NCI-H2081 treated with DMSO at 0.1 percent for 48 hours (cell line): ENCODE measurements at regions not wholly inside any gene's neighbourhood (a gene's known extent, or its start where the extent isn't known, plus 50 kb on each side); places are given as distances from the start of the nearest gene placed in this dataset.

ENCODE experiments used
- DNase-seq: peaks from one replicate; lab custom pipeline; 2025; lab: John Stamatoyannopoulos, UW

GRCh38 chr10:130430852-130431704 is 294.9 kb downstream of the GLRX3 start:
- DNase-seq, result no peak

- DNase-seq, result no peak
Measured at GRCh38 chr10:130432271-130432670, 296.1 kb downstream of the GLRX3 start.

GRCh38 chr10:130432850-130433249 is 296.7 kb downstream of the GLRX3 start:
- DNase-seq, result no peak

- no peak for DNase-seq
Measured at GRCh38 chr10:130434446-130435385, 298.5 kb downstream of the GLRX3 start.

- no peak for DNase-seq
Measured at GRCh38 chr10:130435961-130436360, 299.8 kb downstream of the GLRX3 start.

GRCh38 chr10:130438861-130439260 is 302.7 kb downstream of the GLRX3 start:
- DNase-seq, result no peak

- DNase-seq, result no peak
Measured at GRCh38 chr10:130439766-130440165, 303.6 kb downstream of the GLRX3 start.

- DNase-seq, result no peak
Measured at GRCh38 chr10:130440494-130440893, 304.3 kb downstream of the GLRX3 start.

GRCh38 chr10:130440971-130441370 is 304.8 kb downstream of the GLRX3 start:
- no peak for DNase-seq

- DNase-seq, result no peak
Measured at GRCh38 chr10:130443066-130443465, 306.9 kb downstream of the GLRX3 start.

- no peak for DNase-seq
Measured at GRCh38 chr10:130453036-130453720, 317.0 kb downstream of the GLRX3 start.

- no peak for DNase-seq
Measured at GRCh38 chr10:130453721-130454542, 317.7 kb downstream of the GLRX3 start.

GRCh38 chr10:130454543-130455000 is 318.4 kb downstream of the GLRX3 start:
- DNase-seq, result no peak

- DNase-seq, result no peak
Measured at GRCh38 chr10:130455111-130455695, 319.0 kb downstream of the GLRX3 start.

GRCh38 chr10:130455791-130456190 is 319.6 kb downstream of the GLRX3 start:
- DNase-seq, result no peak

- no peak for DNase-seq
Measured at GRCh38 chr10:130456616-130457015, 320.4 kb downstream of the GLRX3 start.

- DNase-seq, result no peak
Measured at GRCh38 chr10:130458509-130458908, 322.3 kb downstream of the GLRX3 start.

GRCh38 chr10:130459011-130459410 is 322.8 kb downstream of the GLRX3 start:
- DNase-seq, result no peak

- DNase-seq, result no peak
Measured at GRCh38 chr10:130459851-130460490, 323.8 kb downstream of the GLRX3 start.

GRCh38 chr10:130461631-130462030 is 325.4 kb downstream of the GLRX3 start:
- no peak for DNase-seq
